SHP77 treated with DMSO at 0.1 percent for 48 hours (cell line): ENCODE measurements at regions not wholly inside any gene's neighbourhood (a gene's known extent, or its start where the extent isn't known, plus 50 kb on each side); places are given as distances from the start of the nearest gene placed in this dataset.
"Not testable (repeated sequence)": the region's sequence is repeated elsewhere in the genome, so short reads cannot be mapped to it uniquely, and the experiment has no call there.

Experiments
- DNase-seq: peaks from one replicate; lab custom pipeline; 2025; lab: John Stamatoyannopoulos, UW

DNA sequence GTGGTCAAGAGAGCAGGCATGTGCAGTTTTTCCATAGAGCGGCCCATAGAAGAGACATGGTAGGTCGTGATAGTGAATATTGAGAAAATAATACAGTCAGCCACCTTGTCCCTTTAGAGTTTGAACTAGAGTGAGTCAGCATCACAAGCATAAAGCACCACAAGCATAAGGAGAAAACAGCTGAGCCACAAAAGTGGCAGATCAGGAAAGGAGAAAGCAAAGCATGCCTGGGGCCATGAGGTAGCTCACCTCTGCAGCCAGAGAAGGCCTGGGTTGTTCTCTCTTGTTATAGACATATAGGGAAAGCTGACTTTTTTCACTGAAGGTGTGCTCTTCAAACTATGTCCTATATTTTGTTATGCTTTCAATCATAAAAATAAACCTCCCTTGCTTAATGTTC lies 879.0 kb downstream of the DSC3 start:
- no peak for DNase-seq

DNA sequence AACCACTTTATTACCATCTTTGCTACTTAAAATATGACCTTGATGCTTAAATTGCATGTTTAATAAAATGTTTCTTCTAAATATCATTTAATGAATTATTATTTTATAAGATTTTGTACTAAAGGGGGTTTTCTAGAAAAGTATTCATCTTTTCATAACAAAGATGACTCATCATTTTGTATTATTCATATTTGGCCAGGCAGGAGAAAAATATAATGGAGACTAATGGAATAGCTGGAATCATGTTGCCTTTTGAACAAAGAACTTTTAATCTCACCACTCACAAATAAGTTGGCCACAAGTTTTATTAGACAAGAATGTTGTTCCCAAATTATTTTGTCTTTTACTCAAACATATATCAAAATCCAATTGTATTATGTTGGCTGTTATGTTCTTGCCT lies 882.4 kb downstream of the DSC3 start:
- DNase-seq = no peak

DNA sequence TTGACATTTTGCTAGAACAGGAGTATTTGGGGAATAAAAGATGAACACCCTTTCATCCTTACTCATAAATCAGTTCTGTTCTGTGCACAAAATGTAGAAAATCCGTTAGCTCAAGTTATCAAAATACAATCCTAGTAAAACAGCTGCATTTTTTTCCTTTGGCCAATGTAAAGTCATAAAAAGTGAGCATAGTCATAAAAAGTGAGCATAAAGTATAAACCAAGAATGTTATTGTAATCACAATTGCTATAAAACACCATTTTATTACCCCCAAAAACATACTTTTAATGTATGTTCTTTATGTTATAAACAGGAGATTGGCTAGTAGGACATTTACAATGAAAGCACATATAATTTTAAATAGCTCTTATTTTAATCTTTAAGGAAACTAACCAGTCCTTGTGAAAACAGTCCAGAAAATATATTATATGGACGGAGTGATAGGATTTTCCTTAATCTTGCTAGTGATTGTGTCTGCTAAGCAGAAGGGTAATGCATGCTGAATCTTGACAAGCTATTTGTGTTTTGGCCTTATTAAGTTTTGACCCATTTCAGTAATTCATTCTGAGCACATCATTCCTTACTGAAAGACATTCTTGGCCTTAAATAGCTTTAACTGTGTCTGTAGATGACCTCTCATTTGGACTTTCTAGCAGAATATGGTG lies 891.8 kb downstream of the DSC3 start:
- no peak for DNase-seq

DNA sequence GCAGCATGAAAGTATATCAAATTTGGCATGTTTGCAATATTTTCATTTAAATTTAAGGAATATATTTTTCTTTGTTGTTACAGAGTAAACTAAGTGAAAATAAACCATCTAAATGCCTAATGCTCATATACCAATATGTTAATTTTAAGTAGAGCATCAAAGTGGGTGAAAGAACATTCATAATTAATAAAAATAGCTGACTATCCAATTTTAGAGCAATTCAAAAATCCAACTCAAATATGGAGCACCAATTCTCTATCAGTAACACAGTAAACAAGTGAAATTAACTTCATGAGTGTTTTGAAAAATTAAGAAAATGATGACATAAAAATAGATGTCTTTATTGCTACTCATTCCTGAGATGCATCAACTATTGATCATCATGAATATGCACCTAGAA lies 893.0 kb downstream of the DSC3 start:
- DNase-seq = no peak

DNA sequence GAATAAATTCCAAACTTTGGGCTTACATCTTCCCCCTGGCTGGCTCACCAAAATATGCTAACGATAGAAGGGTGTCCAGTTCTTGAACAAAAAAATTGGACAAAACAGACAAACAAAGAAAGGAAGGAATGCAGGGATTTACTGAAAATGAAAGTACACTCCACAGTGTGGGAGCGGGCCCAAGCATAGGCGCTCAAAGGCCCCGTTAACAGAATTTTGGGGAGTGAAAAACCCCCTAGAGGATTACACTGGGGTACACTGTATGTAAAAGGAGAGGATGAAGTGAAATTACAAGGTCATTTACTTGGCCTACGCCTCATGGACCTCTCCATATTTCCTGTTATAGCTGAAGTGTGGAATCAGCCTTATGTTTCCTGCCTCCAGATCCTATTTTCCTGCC lies 899.7 kb downstream of the DSC3 start:
- no peak for DNase-seq

DNA sequence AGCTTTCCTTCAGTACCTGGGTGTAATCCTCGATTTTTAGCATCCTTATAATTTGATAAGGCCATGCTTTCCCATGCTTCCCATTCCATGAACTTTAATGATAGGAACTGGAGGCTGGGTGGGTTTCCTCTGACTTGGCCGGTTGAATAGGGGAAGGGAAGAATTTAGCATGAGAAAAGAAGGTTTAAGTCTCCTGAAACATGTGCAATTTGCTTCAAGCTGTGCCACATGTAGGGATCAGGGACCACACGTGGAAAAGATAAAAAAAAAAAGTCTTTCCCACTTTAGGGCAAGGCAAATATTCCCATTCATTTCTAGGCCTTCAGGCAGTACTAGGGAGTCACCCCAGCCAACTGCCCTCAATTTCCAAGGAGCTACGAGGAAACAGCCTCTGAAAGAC lies 900.3 kb downstream of the DSC3 start:
- no peak for DNase-seq

DNA sequence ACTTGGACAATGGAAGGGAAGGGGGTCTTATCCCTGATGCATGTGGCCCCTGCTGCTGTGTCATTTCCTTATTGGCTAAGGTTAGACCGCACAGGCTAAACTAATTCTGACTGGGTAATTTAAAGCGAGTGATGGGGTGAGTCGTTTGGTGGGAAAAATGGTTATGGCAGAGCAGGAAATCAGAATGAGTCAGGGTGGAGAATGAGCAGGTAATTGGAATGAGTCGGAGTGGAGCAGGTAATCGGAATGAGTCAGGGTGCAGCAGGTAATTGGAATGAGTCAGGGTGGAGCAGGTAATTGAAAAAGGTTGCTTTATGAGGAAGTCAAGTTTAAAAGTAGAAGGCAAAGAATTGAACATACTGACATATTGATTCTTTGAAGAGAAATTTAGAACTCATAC lies 901.0 kb downstream of the DSC3 start:
- DNase-seq = not testable (repeated sequence)

DNA sequence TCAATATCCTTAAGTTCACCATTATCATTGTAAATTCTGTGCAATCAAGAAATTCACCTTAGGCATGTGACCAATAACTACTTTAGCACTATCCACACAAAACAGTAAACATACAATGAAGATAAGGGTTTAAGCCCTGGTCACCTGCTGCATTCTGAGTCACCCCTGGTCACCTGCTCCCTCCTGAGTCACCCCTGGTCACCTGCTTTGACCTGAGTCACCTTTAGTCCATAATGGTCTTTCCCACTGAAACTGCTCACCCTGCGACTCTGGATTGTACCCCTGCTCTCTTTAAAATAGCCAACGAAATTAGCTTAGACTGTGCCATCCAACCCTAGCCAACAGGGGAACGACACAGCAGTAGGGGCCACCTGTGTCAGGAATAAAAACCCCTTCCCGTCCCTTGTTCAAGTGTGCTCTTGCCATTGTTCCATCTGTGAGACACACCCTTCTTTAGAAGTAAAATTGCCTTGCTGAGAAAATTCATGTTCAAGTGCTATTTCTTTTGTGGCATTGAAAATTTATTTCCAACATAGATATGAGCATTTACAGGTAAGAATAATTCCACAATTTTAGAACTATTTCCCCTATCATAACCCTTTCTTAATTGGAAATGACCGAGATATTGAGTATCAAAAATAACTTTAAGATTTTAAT lies 902.8 kb downstream of the DSC3 start:
- no peak for DNase-seq

DNA sequence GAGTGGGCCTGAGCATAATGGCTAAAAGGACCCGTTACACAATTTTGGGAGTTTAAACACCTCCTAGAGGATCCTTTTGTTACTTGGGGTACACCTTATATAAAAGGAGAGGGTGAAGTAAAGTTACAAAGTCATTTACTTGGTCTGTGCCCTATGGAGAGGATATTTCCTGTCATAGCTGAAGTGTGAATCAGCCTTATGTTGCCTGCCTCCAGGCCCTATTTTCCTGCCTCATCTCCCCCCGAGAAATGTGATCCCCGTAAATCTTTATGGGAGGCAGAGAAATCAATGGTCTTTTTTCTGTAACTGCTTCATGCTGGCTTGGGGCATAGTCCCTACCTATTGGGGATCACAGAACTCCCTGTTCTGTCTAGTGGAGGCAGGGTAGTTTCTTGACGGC lies 906.6 kb downstream of the DSC3 start:
- DNase-seq = no peak

DNA sequence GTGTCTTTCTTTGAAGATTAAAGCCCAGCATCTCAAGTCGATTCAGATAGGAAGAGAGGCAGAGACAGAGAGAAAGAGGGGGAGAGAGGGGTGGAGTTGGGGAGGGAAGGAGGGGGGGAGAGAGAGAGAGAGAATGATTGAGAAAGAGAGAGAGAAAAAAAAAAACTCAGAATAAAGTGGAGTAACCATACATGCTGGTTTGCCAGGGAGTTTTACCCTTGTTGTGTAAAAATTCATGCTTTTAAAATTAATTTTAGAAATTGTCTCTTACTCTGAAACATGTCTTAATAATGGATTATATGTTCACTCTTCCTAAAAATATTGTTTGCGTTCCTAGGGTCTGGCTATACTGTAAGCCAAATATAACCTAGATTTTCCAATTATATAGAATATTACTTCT lies 908.5 kb downstream of the DSC3 start:
- DNase-seq = no peak

DNA sequence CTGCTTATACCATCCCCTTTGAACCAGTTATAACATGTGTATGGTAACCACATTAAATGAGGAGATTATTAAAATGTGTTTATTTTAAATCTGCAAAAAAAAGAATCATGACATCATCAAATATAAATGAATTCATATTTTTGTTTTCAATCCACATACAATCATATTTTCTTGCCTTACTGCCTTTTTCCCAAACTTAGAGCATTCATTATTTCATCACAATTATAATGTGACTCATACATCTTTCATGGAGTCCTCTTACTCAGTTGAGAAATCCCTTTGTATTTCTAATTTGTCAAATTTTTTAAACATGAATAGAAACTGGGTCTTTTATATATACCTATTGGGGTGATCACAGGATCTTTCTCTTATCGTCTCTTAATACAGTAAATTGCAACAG lies 909.6 kb downstream of the DSC3 start:
- no peak for DNase-seq

DNA sequence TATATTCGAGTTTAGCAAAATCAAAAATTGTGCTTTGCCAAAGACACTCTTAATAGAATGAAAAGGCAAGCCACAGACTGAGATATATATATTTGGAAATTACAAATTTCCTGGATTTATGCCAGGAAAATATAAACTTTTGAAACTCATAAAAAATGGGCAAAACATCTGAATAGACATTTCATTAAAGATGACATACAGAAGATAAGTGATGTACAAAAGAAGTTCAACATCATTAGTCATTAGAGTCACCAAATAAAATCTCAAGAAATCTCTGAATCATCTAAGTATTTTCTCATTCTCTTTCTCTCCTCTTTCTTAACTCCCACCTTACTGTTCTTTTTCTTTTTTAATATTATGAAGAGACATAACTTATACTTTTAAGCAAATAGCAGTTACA lies 921.1 kb downstream of the DSC3 start:
- DNase-seq = no peak

DNA sequence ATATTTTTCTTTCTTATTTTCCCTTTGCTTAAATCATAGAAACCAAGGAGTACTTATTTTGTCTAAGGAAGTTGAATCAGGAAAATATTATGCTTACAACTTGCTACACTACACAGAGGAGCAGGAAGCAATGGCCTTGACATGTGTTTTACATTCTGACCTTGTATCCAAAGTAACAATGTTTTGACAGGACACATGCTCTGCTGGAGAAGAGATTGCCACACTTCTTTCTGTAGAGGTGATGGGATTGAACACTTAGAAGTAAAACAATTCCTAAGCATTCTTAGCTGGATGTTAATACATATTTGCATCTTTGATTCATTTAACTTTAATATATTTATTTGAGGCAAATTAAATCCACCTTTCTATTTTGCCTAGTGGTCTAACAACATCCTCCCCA lies 929.1 kb downstream of the DSC3 start:
- no peak for DNase-seq

DNA sequence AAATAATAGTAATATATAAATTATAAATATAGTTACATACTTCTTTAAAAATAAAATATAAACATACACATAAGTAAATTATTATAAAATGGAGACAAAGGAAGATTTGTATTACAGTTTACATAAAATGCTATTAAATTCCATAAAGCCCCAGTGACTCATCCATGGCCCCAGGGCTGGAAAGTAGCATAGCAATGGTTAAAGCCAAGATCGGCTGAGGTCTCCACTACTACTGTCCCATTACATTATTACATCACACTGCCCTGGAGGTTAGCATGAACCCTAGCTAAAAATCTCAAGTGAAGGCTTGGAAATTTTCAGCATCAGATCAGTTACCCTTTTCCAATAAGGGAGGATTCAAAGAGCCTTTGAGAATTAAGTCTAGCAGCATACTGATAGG lies 936.2 kb downstream of the DSC3 start:
- no peak for DNase-seq

DNA sequence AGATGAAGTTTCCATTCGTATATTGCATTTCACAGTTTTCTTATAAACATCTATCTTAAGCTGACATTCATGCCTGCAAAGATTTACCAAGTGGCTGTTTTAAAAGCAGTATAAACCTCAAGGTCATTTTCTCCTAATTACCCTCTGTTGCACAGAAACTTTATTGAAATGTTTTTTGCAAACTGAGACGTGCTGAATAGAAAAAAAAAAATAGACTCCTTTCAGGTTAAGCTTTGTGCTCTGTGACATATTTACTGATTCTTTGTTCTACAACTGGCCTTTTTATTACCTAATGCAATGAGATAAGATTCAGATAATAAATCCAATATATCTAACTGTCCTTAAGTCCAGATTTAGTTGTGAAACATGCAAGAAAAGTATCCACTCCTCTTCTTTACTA lies 938.7 kb downstream of the DSC3 start:
- no peak for DNase-seq

DNA sequence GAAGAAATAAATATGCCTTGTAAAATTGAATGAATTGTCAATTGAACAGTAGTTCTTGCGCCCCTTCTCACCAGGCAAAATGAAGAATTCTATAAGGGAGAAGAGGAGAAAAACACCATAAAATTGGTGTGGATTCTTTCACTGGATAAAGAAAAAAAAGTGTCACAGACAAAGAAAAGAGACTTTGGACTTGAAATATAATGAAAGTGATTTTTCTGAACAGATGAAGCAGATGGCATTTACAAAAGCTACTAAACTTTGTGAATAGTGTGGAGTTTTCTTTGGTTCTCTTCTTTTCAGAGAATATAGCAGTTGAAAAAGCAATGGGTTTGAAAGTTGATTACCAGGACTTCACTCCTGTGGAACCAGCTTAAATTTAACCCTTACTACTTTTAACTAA lies 945.7 kb downstream of the DSC3 start:
- no peak for DNase-seq

DNA sequence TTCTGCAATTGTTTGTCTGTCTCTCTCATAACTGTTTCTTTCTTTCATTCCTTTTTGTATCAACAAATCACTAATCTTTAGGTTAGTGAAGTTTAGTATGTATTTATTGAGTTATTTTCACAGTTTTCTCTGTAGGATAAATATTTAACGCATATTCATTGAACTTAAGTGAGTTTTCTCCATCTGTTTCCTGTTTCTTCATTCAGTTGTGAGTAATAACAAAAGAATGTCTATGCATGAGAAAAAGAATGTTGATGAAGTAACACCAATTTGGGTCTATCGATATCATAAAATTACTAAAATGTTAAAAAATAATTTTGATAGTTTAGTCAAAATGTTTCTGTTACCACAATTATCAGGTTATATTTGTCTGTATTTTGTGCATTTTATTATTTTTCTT lies 948.0 kb downstream of the DSC3 start:
- DNase-seq = no peak

DNA sequence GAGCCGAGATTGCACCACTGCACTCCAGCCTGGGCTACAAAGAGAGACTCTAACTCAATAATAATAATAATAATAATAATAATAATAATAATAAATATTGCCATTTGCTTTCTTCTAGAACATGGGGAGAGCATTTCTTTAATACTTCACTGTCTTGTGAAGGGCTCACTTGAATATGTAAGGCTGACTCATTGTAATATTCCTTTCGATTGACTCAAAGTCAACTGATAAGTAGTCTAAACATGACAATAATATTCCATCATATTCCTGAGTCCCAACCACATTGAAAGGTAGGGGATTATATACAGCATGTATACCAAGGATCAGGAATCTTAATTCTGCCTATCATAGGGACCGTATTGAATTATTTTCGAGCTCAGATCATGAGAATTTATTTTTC lies 949.2 kb downstream of the DSC3 start:
- DNase-seq = no peak

DNA sequence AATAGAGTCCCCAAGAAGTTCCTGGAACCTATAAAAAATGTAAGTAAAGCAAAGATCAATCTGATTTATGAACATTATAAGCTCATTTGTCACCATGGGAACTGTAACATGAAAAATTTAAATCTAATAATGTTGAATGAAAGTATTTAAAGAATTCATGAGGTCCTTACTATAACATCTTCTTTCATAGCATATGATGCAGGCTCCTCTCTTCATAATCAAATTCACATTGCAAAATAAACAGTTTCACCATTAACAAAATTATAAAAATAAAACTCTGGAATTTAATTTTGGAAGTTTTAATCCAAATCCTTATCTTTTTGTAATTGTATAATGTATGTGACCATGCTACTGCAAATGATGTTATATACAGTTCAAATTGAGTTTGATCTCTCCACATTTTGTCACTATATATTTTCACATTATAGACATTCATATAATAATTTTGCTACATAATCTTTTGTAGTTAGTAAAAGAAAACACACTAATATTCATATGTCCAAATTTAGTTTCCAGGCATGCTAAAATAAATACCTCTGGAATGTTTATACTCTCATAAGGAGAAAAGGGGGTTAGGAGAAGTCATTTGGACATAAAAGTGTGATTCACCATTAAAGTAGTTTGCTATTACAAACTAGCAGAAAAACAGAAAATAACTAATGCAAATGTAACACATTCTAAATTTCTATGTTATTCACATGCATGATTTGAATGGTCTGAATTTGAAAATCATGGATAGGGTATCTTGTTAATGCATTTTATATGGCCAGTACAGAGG lies 954.1 kb downstream of the DSC3 start:
- DNase-seq = no peak

DNA sequence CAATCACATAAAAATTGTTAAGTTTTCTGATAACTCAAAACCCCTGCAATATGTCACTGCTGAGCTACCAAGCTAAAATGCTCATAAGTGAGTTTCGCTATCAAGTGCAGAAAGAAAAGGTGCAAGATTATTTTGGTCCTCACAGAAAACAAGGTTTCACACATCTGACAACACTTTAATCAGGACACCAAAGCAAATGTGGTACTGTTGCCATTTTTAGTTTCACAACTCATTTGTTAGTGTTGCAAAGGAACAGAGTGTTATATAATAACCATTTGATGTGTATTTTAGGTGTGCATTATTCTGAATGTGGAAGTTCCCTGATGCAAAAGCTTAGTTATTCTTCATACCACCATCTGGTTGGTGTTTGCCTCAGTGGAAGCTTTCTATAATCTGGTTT lies 956.2 kb downstream of the DSC3 start:
- DNase-seq = no peak

DNA sequence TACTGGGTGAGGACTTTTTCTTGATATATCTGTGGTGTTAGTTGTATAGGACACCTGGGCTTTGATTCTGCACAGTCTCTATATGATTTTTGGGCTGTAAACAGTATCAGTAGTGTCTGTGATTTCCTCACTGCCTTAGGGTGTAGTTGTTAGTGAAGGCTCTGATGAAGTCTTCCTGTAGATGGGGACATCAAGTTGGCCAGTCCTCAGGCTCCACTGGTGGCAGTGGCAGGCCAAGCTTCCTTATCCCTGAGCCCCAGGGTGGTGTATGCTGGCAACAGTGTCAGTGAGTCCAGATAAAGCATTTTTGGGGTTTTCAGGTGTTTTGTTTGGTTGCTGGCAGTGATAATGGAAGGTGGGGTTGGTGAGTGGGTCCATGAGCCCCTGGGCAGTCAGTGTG lies 961.4 kb downstream of the DSC3 start:
- no peak for DNase-seq

DNA sequence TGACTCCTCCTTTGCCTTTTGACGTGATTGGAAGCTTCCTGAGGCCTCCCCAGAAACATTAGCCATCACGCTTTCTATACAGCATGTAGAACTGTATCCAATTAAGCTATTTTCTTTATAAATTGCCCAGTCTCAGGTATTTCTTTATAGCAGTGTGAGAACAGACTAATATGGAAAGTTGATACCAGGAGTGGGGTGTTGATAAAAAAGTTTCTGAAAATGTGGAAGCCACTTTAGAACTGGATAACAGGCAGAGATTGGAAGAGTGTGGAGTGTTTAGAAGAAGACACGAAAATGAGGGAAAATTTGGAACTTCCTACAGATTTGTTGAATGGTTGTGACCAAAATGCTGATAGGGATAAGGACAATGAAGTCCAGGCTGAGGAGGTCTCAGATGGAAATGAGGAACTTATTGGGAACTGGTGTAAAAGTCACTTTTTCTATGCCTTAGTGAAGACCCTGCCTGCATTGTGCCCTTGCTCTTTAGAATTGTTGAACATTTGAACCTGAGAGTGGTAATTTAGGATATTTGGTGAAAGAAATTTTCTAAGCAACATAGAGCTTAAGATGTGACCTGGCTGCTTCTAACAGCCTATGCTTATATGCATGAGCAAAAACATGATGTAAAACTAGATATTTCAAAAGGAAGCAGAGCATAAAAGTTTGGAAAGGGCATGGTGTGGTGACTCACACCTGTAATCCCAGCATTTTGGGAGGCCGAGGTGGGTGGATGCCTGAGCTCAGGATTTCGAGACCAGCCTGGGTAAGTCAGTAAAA lies 969.7 kb downstream of the DSC3 start:
- DNase-seq = no peak

DNA sequence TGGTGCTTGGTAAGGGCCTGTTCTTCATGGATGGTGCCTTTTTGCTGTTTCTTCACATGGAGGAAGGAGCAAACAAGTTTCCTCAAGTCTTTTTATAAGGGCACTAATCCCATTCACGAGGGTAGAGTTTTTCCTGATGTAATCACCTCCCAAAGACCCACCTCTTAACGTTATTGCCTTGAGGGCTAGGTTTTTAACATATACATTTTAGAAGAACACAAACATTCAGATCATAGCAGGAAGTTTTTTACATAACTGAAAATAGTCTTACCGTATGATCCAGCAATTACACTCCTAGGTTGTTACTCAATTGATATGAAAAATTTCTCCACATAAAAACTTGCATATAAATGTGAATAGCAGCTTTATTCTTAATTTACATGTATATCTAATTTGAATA lies 976.3 kb downstream of the DSC3 start:
- DNase-seq = no peak
